ENCODE measurements at regions not wholly inside any gene's neighbourhood (a gene's known extent, or its start where the extent isn't known, plus 50 kb on each side); places are given as distances from the start of the nearest gene placed in this dataset.

- no peak overlapping the region for H3K4me3 ChIP-seq (ENCODE audit: low read length in 2 of 2)
- H3K27ac ChIP-seq (ENCODE audit: low read depth in 1 of 2, low read length in 1 of 2), result no peak overlapping the region
- DNase-seq (ENCODE audit: low read depth in 6 of 9, low spot score in 9 of 9), result no peak
- no peaks in the 10 kb centered on the region for H3K27me3 ChIP-seq (ENCODE audit: control insufficient read depth in 2 of 2, insufficient read depth in 1 of 2, low read length in 1 of 2)
- no peaks in the 10 kb centered on the region for H3K9me3 ChIP-seq (ENCODE audit: control insufficient read depth in 2 of 2, insufficient read depth in 1 of 2, low read length in 1 of 2)
- H3K4me1 ChIP-seq (ENCODE audit: control insufficient read depth in 2 of 2, insufficient read depth in 2 of 2, low read length in 2 of 2), result no peaks in the 10 kb centered on the region
- no peaks in the 10 kb centered on the region for H3K36me3 ChIP-seq (ENCODE audit: control insufficient read depth in 2 of 2, insufficient read depth in 2 of 2, low read length in 1 of 2)
These were observed 194.7 kb upstream of the FAR2 start for GRCh38 chr12:28954333-28954732.

- 91% methylated on average over 2 of the region's 2 CpGs for WGBS
- H3K36me3 ChIP-seq (ENCODE audit: control insufficient read depth in 2 of 2, insufficient read depth in 2 of 2, low read length in 1 of 2), result no peaks in the 10 kb centered on the region
- no peak overlapping the region for H3K4me3 ChIP-seq (ENCODE audit: low read length in 2 of 2)
These were observed 193.6 kb upstream of the FAR2 start for GRCh38 chr12:28955491-28955890.

GRCh38 chr12:28955931-28956330 is 193.1 kb upstream of the FAR2 start:
- Histone ChIP-seq H3K4me3 (ENCODE audit: low read length in 2 of 2) (no peak overlapping the region), H3K36me3 (ENCODE audit: control insufficient read depth in 2 of 2, insufficient read depth in 2 of 2, low read length in 1 of 2) (no peaks in the 10 kb centered on the region), H3K27ac (ENCODE audit: low read depth in 1 of 2, low read length in 1 of 2) (no peak overlapping the region), H3K27me3 (ENCODE audit: control insufficient read depth in 2 of 2, insufficient read depth in 1 of 2, low read length in 1 of 2) (no peaks in the 10 kb centered on the region), H3K9me3 (ENCODE audit: control insufficient read depth in 2 of 2, insufficient read depth in 1 of 2, low read length in 1 of 2) (no peaks in the 10 kb centered on the region), H3K4me1 (ENCODE audit: control insufficient read depth in 2 of 2, insufficient read depth in 2 of 2, low read length in 2 of 2) (no peaks in the 10 kb centered on the region)
- no peak for DNase-seq (ENCODE audit: low read depth in 6 of 9, low spot score in 9 of 9)

More at GRCh38 chr12:28955491-28955890, 193.6 kb upstream of the FAR2 start:
- H3K9me3 ChIP-seq (ENCODE audit: control insufficient read depth in 2 of 2, insufficient read depth in 1 of 2, low read length in 1 of 2), result no peaks in the 10 kb centered on the region
- H3K27me3 ChIP-seq (ENCODE audit: control insufficient read depth in 2 of 2, insufficient read depth in 1 of 2, low read length in 1 of 2), result no peaks in the 10 kb centered on the region
- H3K27ac ChIP-seq (ENCODE audit: low read depth in 1 of 2, low read length in 1 of 2), result no peak overlapping the region
- no peak for DNase-seq (ENCODE audit: low read depth in 6 of 9, low spot score in 9 of 9)
- H3K4me1 ChIP-seq (ENCODE audit: control insufficient read depth in 2 of 2, insufficient read depth in 2 of 2, low read length in 2 of 2), result no peaks in the 10 kb centered on the region

GRCh38 chr12:28958553-28959195 is 190.4 kb upstream of the FAR2 start:
- WGBS, result 82% methylated on average over 2 of the region's 2 CpGs
- no peaks in the 10 kb centered on the region for H3K27me3 ChIP-seq (ENCODE audit: control insufficient read depth in 2 of 2, insufficient read depth in 1 of 2, low read length in 1 of 2)
- H3K9me3 ChIP-seq (ENCODE audit: control insufficient read depth in 2 of 2, insufficient read depth in 1 of 2, low read length in 1 of 2), result no peaks in the 10 kb centered on the region
- H3K4me1 ChIP-seq (ENCODE audit: control insufficient read depth in 2 of 2, insufficient read depth in 2 of 2, low read length in 2 of 2), result no peaks in the 10 kb centered on the region
- H3K36me3 ChIP-seq (ENCODE audit: control insufficient read depth in 2 of 2, insufficient read depth in 2 of 2, low read length in 1 of 2), result no peaks in the 10 kb centered on the region
- H3K27ac ChIP-seq (ENCODE audit: low read depth in 1 of 2, low read length in 1 of 2), result no peak overlapping the region
- no peak for DNase-seq (ENCODE audit: low read depth in 6 of 9, low spot score in 9 of 9)
- H3K4me3 ChIP-seq (ENCODE audit: low read length in 2 of 2), result no peak overlapping the region

GRCh38 chr12:28961948-28962384 is 187.1 kb upstream of the FAR2 start:
- no peaks in the 10 kb centered on the region for H3K27me3 ChIP-seq (ENCODE audit: control insufficient read depth in 2 of 2, insufficient read depth in 1 of 2, low read length in 1 of 2)
- no peaks in the 10 kb centered on the region for H3K36me3 ChIP-seq (ENCODE audit: control insufficient read depth in 2 of 2, insufficient read depth in 2 of 2, low read length in 1 of 2)
- DNase-seq (ENCODE audit: low read depth in 6 of 9, low spot score in 9 of 9), result no peak
- H3K4me3 ChIP-seq (ENCODE audit: low read length in 2 of 2), result no peak overlapping the region
- 82% methylated on average over 1 of the region's 1 CpG for WGBS
- peak overlapping the region in 1 of 2 donors; percentile 14 for H3K27ac ChIP-seq (ENCODE audit: low read depth in 1 of 2, low read length in 1 of 2)
- H3K4me1 ChIP-seq (ENCODE audit: control insufficient read depth in 2 of 2, insufficient read depth in 2 of 2, low read length in 2 of 2), result no peaks in the 10 kb centered on the region
- H3K9me3 ChIP-seq (ENCODE audit: control insufficient read depth in 2 of 2, insufficient read depth in 1 of 2, low read length in 1 of 2), result no peaks in the 10 kb centered on the region

GRCh38 chr12:28963554-28963953 is 185.5 kb upstream of the FAR2 start:
- H3K36me3 ChIP-seq (ENCODE audit: control insufficient read depth in 2 of 2, insufficient read depth in 2 of 2, low read length in 1 of 2), result no peaks in the 10 kb centered on the region
- no peaks in the 10 kb centered on the region for H3K27me3 ChIP-seq (ENCODE audit: control insufficient read depth in 2 of 2, insufficient read depth in 1 of 2, low read length in 1 of 2)
- no peaks in the 10 kb centered on the region for H3K9me3 ChIP-seq (ENCODE audit: control insufficient read depth in 2 of 2, insufficient read depth in 1 of 2, low read length in 1 of 2)
- H3K4me1 ChIP-seq (ENCODE audit: control insufficient read depth in 2 of 2, insufficient read depth in 2 of 2, low read length in 2 of 2), result no peaks in the 10 kb centered on the region
- no peak overlapping the region for H3K4me3 ChIP-seq (ENCODE audit: low read length in 2 of 2)
- 13% methylated on average over 2 of the region's 2 CpGs for WGBS
- H3K27ac ChIP-seq (ENCODE audit: low read depth in 1 of 2, low read length in 1 of 2), result no peak overlapping the region
- no peak for DNase-seq (ENCODE audit: low read depth in 6 of 9, low spot score in 9 of 9)

- Histone ChIP-seq H3K27ac (ENCODE audit: low read depth in 1 of 2, low read length in 1 of 2) (no peak overlapping the region), H3K27me3 (ENCODE audit: control insufficient read depth in 2 of 2, insufficient read depth in 1 of 2, low read length in 1 of 2) (no peaks in the 10 kb centered on the region), H3K9me3 (ENCODE audit: control insufficient read depth in 2 of 2, insufficient read depth in 1 of 2, low read length in 1 of 2) (no peaks in the 10 kb centered on the region), H3K4me3 (ENCODE audit: low read length in 2 of 2) (no peak overlapping the region), H3K36me3 (ENCODE audit: control insufficient read depth in 2 of 2, insufficient read depth in 2 of 2, low read length in 1 of 2) (no peaks in the 10 kb centered on the region), H3K4me1 (ENCODE audit: control insufficient read depth in 2 of 2, insufficient read depth in 2 of 2, low read length in 2 of 2) (no peaks in the 10 kb centered on the region)
- DNase-seq (ENCODE audit: low read depth in 6 of 9, low spot score in 9 of 9), result no peak
- 88% methylated on average over 3 of the region's 3 CpGs for WGBS
These were observed 182.9 kb upstream of the FAR2 start for GRCh38 chr12:28966046-28966780.

GRCh38 chr12:28967426-28967825 is 181.7 kb upstream of the FAR2 start:
- Histone ChIP-seq H3K36me3 (ENCODE audit: control insufficient read depth in 2 of 2, insufficient read depth in 2 of 2, low read length in 1 of 2) (no peaks in the 10 kb centered on the region), H3K4me1 (ENCODE audit: control insufficient read depth in 2 of 2, insufficient read depth in 2 of 2, low read length in 2 of 2) (no peaks in the 10 kb centered on the region), H3K27ac (ENCODE audit: low read depth in 1 of 2, low read length in 1 of 2) (no peak overlapping the region), H3K27me3 (ENCODE audit: control insufficient read depth in 2 of 2, insufficient read depth in 1 of 2, low read length in 1 of 2) (no peaks in the 10 kb centered on the region), H3K9me3 (ENCODE audit: control insufficient read depth in 2 of 2, insufficient read depth in 1 of 2, low read length in 1 of 2) (no peaks in the 10 kb centered on the region), H3K4me3 (ENCODE audit: low read length in 2 of 2) (no peak overlapping the region)
- 95% methylated on average over 8 of the region's 8 CpGs for WGBS
- DNase-seq (ENCODE audit: low read depth in 6 of 9, low spot score in 9 of 9), result no peak

- Histone ChIP-seq H3K36me3 (ENCODE audit: control insufficient read depth in 2 of 2, insufficient read depth in 2 of 2, low read length in 1 of 2) (no peaks in the 10 kb centered on the region), H3K27me3 (ENCODE audit: control insufficient read depth in 2 of 2, insufficient read depth in 1 of 2, low read length in 1 of 2) (no peaks in the 10 kb centered on the region), H3K4me3 (ENCODE audit: low read length in 2 of 2) (no peak overlapping the region), H3K4me1 (ENCODE audit: control insufficient read depth in 2 of 2, insufficient read depth in 2 of 2, low read length in 2 of 2) (no peaks in the 10 kb centered on the region), H3K27ac (ENCODE audit: low read depth in 1 of 2, low read length in 1 of 2) (no peak overlapping the region), H3K9me3 (ENCODE audit: control insufficient read depth in 2 of 2, insufficient read depth in 1 of 2, low read length in 1 of 2) (no peaks in the 10 kb centered on the region)
- 88% methylated on average over 2 of the region's 2 CpGs for WGBS
- DNase-seq (ENCODE audit: low read depth in 6 of 9, low spot score in 9 of 9), result no peak
These were observed 175.6 kb upstream of the FAR2 start for GRCh38 chr12:28973491-28973890.

Data from thymus (tissue), 11 donors.